ENCODE measurements at regions not wholly inside any gene's neighbourhood (a gene's known extent, or its start where the extent isn't known, plus 50 kb on each side); places are given as distances from the start of the nearest gene placed in this dataset.

- no peak for TF ChIP-seq CTCF (IDR thresholded peaks at IDR 0.05; ENCODE audit: extremely low read depth, missing control alignments)
- DNase-seq (ENCODE audit: low spot score), result no peak
These were observed 279.6 kb upstream of the PLSCR5 start for GRCh38 chr3:146884721-146885120.

GRCh38 chr3:146884296-146884695 is 279.1 kb upstream of the PLSCR5 start:
- DNase-seq (ENCODE audit: low spot score), result no peak

GRCh38 chr3:146883288-146883687 is 278.1 kb upstream of the PLSCR5 start:
- DNase-seq (ENCODE audit: low spot score), result no peak
- TF ChIP-seq CTCF (IDR thresholded peaks at IDR 0.05; ENCODE audit: extremely low read depth, missing control alignments), result no peak

More at GRCh38 chr3:146884296-146884695, 279.1 kb upstream of the PLSCR5 start:
- no peak for TF ChIP-seq CTCF (IDR thresholded peaks at IDR 0.05; ENCODE audit: extremely low read depth, missing control alignments)

GRCh38 chr3:146881966-146882760 is 277.0 kb upstream of the PLSCR5 start:
- no peak for DNase-seq (ENCODE audit: low spot score)
- TF ChIP-seq CTCF (IDR thresholded peaks at IDR 0.05; ENCODE audit: extremely low read depth, missing control alignments), result no peak

- DNase-seq (ENCODE audit: low spot score), result no peak
- TF ChIP-seq CTCF (IDR thresholded peaks at IDR 0.05; ENCODE audit: extremely low read depth, missing control alignments), result no peak
These were observed 276.2 kb upstream of the PLSCR5 start for GRCh38 chr3:146881356-146881755.

GRCh38 chr3:146873748-146874147 is 268.6 kb upstream of the PLSCR5 start:
- DNase-seq (ENCODE audit: low spot score), result no peak

More at GRCh38 chr3:146873748-146874147, 268.6 kb upstream of the PLSCR5 start:
- no peak for TF ChIP-seq CTCF (IDR thresholded peaks at IDR 0.05; ENCODE audit: extremely low read depth, missing control alignments)
